ENCODE measurements at regions not wholly inside any gene's neighbourhood (a gene's known extent, or its start where the extent isn't known, plus 50 kb on each side); places are given as distances from the start of the nearest gene placed in this dataset.

GRCh38 chr12:89951694-89952060 is 243.0 kb upstream of the ATP2B1 start:
- no peak for DNase-seq (ENCODE audit: insufficient read length, low spot score)
- no peak for FAIRE-seq

GRCh38 chr12:89951050-89951693 is 242.5 kb upstream of the ATP2B1 start:
- FAIRE-seq = no peak
- DNase-seq (ENCODE audit: insufficient read length, low spot score) = peak; percentile 23

- DNase-seq (ENCODE audit: insufficient read length, low spot score) = no peak
- no peak for FAIRE-seq
Measured at GRCh38 chr12:89950421-89950820, 241.8 kb upstream of the ATP2B1 start.

- FAIRE-seq = no peak
Measured at GRCh38 chr12:89949457-89950195, 241.0 kb upstream of the ATP2B1 start.

GRCh38 chr12:89948271-89949175 is 239.9 kb upstream of the ATP2B1 start:
- no peak for FAIRE-seq
- DNase-seq (ENCODE audit: insufficient read length, low spot score) = no peak

More at GRCh38 chr12:89949457-89950195, 241.0 kb upstream of the ATP2B1 start:
- DNase-seq (ENCODE audit: insufficient read length, low spot score) = no peak

GRCh38 chr12:89947437-89948270 is 239.0 kb upstream of the ATP2B1 start:
- FAIRE-seq (no peak), DNase-seq (ENCODE audit: insufficient read length, low spot score) (peak; percentile 73)

- FAIRE-seq (no peak), DNase-seq (ENCODE audit: insufficient read length, low spot score) (no peak)
Measured at GRCh38 chr12:89946518-89947135, 238.0 kb upstream of the ATP2B1 start.

- DNase-seq (ENCODE audit: insufficient read length, low spot score) (no peak), FAIRE-seq (no peak)
Measured at GRCh38 chr12:89945123-89945522, 236.5 kb upstream of the ATP2B1 start.

GRCh38 chr12:89943463-89943862 is 234.8 kb upstream of the ATP2B1 start:
- FAIRE-seq (no peak), DNase-seq (ENCODE audit: insufficient read length, low spot score) (no peak)

GRCh38 chr12:89941436-89941835 is 232.8 kb upstream of the ATP2B1 start:
- no peak for DNase-seq (ENCODE audit: insufficient read length, low spot score)
- FAIRE-seq = no peak

GRCh38 chr12:89939522-89940215 is 231.0 kb upstream of the ATP2B1 start:
- no peak for FAIRE-seq
- no peak for DNase-seq (ENCODE audit: insufficient read length, low spot score)

GRCh38 chr12:89936631-89937030 is 228.0 kb upstream of the ATP2B1 start:
- no peak for DNase-seq (ENCODE audit: insufficient read length, low spot score)
- no peak for FAIRE-seq

GRCh38 chr12:89935850-89936249 is 227.2 kb upstream of the ATP2B1 start:
- FAIRE-seq = no peak
- no peak for DNase-seq (ENCODE audit: insufficient read length, low spot score)

- FAIRE-seq = no peak
- DNase-seq (ENCODE audit: insufficient read length, low spot score) = no peak
Measured at GRCh38 chr12:89933911-89934310, 225.3 kb upstream of the ATP2B1 start.

GRCh38 chr12:89932954-89933353 is 224.3 kb upstream of the ATP2B1 start:
- FAIRE-seq (no peak), DNase-seq (ENCODE audit: insufficient read length, low spot score) (peak; percentile 24)

- no peak for DNase-seq (ENCODE audit: insufficient read length, low spot score)
- no peak for FAIRE-seq
Measured at GRCh38 chr12:89928467-89928866, 219.8 kb upstream of the ATP2B1 start.

GRCh38 chr12:89927226-89927698 is 218.6 kb upstream of the ATP2B1 start:
- no peak for DNase-seq (ENCODE audit: insufficient read length, low spot score)
- FAIRE-seq = no peak

GRCh38 chr12:89924191-89924590 is 215.6 kb upstream of the ATP2B1 start:
- no peak for FAIRE-seq
- DNase-seq (ENCODE audit: insufficient read length, low spot score) = no peak

- no peak for DNase-seq (ENCODE audit: insufficient read length, low spot score)
- FAIRE-seq = no peak
Measured at GRCh38 chr12:89923091-89923490, 214.5 kb upstream of the ATP2B1 start.
